GM19463 (cell line): ENCODE measurements at regions not wholly inside any gene's neighbourhood (a gene's known extent, or its start where the extent isn't known, plus 50 kb on each side); places are given as distances from the start of the nearest gene placed in this dataset.
"Not testable (repeated sequence)": the region's sequence is repeated elsewhere in the genome, so short reads cannot be mapped to it uniquely, and the experiment has no call there.

Source experiments
- ATAC-seq: cut with Tn5 transposase; IDR thresholded peaks from one replicate; pipeline ENCODE4 v1.9.1; 2021; ENCODE audit warnings: mild to moderate bottlenecking, moderate library complexity; ENCODE audit not compliant: unreplicated experiment

GRCh38 chr5:88622890-88623289 is 260.1 kb downstream of the MEF2C start:
- ATAC-seq, result not testable (repeated sequence)

- not testable (repeated sequence) for ATAC-seq
These were observed 267.2 kb downstream of the MEF2C start for GRCh38 chr5:88615767-88616166.

- ATAC-seq, result no peak
These were observed 269.9 kb downstream of the MEF2C start for GRCh38 chr5:88613051-88613450.

GRCh38 chr5:88610586-88610985 is 272.4 kb downstream of the MEF2C start:
- no peak for ATAC-seq

GRCh38 chr5:88607492-88607891 is 275.5 kb downstream of the MEF2C start:
- no peak for ATAC-seq

GRCh38 chr5:88606626-88607025 is 276.4 kb downstream of the MEF2C start:
- ATAC-seq, result no peak

- ATAC-seq, result no peak
These were observed 276.8 kb downstream of the MEF2C start for GRCh38 chr5:88606173-88606572.

- ATAC-seq, result no peak
These were observed 280.4 kb downstream of the MEF2C start for GRCh38 chr5:88602584-88602983.

- ATAC-seq, result no peak
These were observed 288.5 kb downstream of the MEF2C start for GRCh38 chr5:88594441-88594840.

GRCh38 chr5:88588609-88589008 is 294.4 kb downstream of the MEF2C start:
- no peak for ATAC-seq

- ATAC-seq, result no peak
These were observed 299.5 kb downstream of the MEF2C start for GRCh38 chr5:88583471-88583870.

- no peak for ATAC-seq
These were observed 289.7 kb upstream of the TMEM161B start for GRCh38 chr5:88558366-88558765.

GRCh38 chr5:88557881-88558280 is 289.2 kb upstream of the TMEM161B start:
- no peak for ATAC-seq

- ATAC-seq, result no peak
These were observed 288.5 kb upstream of the TMEM161B start for GRCh38 chr5:88557131-88557530.

- ATAC-seq, result no peak
These were observed 287.8 kb upstream of the TMEM161B start for GRCh38 chr5:88556406-88556805.

GRCh38 chr5:88555674-88556073 is 287.0 kb upstream of the TMEM161B start:
- ATAC-seq, result no peak

- no peak for ATAC-seq
These were observed 285.3 kb upstream of the TMEM161B start for GRCh38 chr5:88553986-88554385.

GRCh38 chr5:88553136-88553875 is 284.7 kb upstream of the TMEM161B start:
- ATAC-seq, result no peak

- ATAC-seq, result no peak
These were observed 283.8 kb upstream of the TMEM161B start for GRCh38 chr5:88552426-88552825.

- ATAC-seq, result no peak
These were observed 283.2 kb upstream of the TMEM161B start for GRCh38 chr5:88551724-88552345.

GRCh38 chr5:88550736-88551135 is 282.1 kb upstream of the TMEM161B start:
- no peak for ATAC-seq

GRCh38 chr5:88548136-88548805 is 279.6 kb upstream of the TMEM161B start:
- ATAC-seq, result no peak
